Brain microvascular endothelial cell (primary cell): ENCODE measurements at regions not wholly inside any gene's neighbourhood (a gene's known extent, or its start where the extent isn't known, plus 50 kb on each side); places are given as distances from the start of the nearest gene placed in this dataset.

Experiments used
- DNase-seq: peaks from one replicate; pipeline ENCODE4 v3.0.0-alpha.2; 2020
- H3K27ac ChIP-seq: fragments of 250-450 bp; sonication (Bioruptor Pico); 2 replicates; pipeline ENCODE4 v1.5.1; 2020; ENCODE audit warnings: mild to moderate bottlenecking, moderate library complexity
- H3K27me3 ChIP-seq: fragments of 250-450 bp; sonication (Bioruptor Pico); replicated peaks from 2 replicates; pipeline ENCODE4 v1.5.1; 2020; ENCODE audit warnings: mild to moderate bottlenecking
- H3K36me3 ChIP-seq: fragments of 250-450 bp; sonication (Bioruptor Pico); replicated peaks from 2 replicates; pipeline ENCODE4 v1.5.1; 2020; ENCODE audit warnings: mild to moderate bottlenecking
- H3K4me3 ChIP-seq: 2 replicates; pipeline ENCODE4 v1.5.1; 2011; ENCODE audit warnings: low read depth, mild to moderate bottlenecking, control low read depth, low read length, moderate library complexity
- in situ Hi-C: cut with HindIII; loops from 2 replicates; pipeline ENCODE4 v1.10.0; 2017; ENCODE audit warnings: low sequenced_read_pairs, low pct_ligation_motif_present
- TF ChIP-seq, protein P1 (sequence below): IDR thresholded peaks from 2 replicates; pipeline ENCODE4 v1.5.1; 2011; ENCODE audit warnings: low read depth, mild to moderate bottlenecking, moderate library complexity, low read length, control low read depth, inconsistent platforms; ENCODE audit errors: missing control alignments

DNA sequence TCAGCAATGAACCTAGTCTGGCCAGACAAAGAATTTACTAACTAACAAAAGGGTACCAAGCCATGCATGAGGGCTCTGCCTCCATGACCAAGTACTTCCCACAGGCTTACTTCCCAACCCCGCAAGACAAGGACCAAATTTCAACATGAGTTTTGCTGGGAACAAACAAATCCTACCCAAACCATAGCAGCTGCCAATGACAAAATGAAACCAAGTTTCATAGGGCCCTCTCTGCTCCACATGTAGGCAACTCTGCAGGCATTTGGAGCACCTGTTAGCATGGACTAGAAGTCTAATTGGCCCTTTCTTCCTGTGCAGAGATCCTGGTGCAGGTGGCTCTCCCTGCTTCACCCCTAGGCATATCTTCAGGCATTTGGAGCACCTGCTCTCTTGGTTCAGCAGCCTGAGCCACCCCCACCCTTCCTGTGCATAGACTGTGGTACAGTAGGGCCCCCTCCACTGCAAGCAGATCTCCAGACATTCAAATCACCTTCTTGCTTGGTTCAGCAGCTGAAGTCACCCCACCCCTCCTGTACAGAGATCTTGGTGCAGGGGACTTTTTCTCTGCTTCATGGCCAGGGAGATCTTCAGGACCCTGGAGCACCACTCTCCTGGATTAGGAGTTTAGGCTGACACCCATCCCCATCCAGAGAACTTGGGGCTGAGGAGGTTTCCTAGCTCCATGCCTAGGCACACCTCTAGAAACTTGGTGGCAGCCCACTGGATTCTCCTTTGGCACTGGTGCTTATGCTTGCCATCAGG is 308.7 kb downstream of the RPAP3 start:
- Histone ChIP-seq H3K27me3 (no peaks in the 10 kb centered on the region), H3K27ac (no peak overlapping the region), H3K4me3 (no peak overlapping the region), H3K36me3 (no peaks in the 10 kb centered on the region)
- DNase-seq = no peak
- TF ChIP-seq, protein P1, sequence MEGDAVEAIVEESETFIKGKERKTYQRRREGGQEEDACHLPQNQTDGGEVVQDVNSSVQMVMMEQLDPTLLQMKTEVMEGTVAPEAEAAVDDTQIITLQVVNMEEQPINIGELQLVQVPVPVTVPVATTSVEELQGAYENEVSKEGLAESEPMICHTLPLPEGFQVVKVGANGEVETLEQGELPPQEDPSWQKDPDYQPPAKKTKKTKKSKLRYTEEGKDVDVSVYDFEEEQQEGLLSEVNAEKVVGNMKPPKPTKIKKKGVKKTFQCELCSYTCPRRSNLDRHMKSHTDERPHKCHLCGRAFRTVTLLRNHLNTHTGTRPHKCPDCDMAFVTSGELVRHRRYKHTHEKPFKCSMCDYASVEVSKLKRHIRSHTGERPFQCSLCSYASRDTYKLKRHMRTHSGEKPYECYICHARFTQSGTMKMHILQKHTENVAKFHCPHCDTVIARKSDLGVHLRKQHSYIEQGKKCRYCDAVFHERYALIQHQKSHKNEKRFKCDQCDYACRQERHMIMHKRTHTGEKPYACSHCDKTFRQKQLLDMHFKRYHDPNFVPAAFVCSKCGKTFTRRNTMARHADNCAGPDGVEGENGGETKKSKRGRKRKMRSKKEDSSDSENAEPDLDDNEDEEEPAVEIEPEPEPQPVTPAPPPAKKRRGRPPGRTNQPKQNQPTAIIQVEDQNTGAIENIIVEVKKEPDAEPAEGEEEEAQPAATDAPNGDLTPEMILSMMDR = no peak
- in situ Hi-C loops = no loop called here

DNA sequence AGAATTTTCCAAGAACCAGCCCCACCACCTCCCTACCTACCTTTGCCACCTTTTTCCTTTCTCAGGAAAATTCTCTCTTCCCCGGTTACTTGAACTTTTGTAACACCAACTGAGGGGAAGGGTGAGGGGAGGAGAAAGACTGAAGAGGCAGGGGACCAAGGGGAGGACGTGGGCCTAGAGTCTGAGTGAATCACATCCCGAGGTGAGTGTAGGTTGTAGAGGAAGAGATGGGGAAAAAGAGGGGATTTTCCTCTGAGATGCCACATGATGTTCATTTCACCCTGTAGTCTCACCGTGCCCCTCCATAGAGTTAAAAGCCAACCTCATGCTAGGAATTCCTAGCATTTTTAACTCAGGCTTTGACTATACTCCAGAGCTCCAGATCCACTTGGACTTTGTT is 311.8 kb downstream of the RPAP3 start:
- Histone ChIP-seq H3K36me3 (no peaks in the 10 kb centered on the region), H3K4me3 (no peak overlapping the region), H3K27ac (no peak overlapping the region), H3K27me3 (no peaks in the 10 kb centered on the region)
- in situ Hi-C loops = no loop called here
- TF ChIP-seq, protein P1 = no peak
- DNase-seq = no peak

DNA sequence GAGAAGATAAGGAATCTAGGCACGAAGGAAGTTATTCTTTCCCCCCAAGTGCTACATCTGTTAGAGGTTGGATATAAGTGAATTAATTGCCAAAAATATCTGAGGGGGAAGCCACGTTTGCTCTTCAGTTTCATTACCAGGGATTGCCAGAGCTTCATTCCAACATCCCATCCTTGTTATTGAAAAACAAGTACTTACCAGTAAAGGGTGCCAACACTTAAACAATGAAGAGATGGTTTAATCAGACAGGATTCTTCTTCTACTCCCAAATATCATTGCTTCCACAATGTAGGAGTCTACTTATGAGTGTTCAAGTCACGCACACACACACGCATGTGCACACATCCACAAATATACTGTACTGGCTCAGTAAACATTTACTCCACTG is 312.4 kb downstream of the RPAP3 start:
- H3K36me3 ChIP-seq = no peaks in the 10 kb centered on the region
- H3K4me3 ChIP-seq = no peak overlapping the region
- DNase-seq = no peak
- in situ Hi-C loops = no loop called here
- H3K27me3 ChIP-seq = no peaks in the 10 kb centered on the region
- peak overlapping the region; percentile 2 for H3K27ac ChIP-seq
- TF ChIP-seq, protein P1 = no peak

DNA sequence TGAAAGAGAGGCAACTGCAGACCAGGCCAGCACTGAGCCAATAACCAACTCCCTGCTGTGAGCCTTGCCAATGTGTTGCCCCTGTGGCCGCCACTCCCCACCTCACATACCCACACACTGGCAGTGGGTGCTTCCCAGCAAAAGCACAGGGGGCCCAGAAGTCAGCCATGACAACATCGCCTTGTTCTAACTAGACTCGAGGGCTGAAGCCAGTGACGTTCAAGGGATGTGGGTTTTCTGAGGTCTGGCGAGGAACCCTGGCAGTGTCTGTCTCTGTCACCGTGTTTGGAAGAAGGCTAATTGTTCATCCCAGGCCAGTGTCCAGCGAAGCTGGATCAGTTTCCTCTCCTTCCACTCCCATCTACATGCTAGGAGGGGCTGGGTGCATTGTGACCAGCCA is 311.8 kb upstream of the AMIGO2 start:
- no peak for DNase-seq
- TF ChIP-seq, protein P1 = no peak
- no peak overlapping the region for H3K4me3 ChIP-seq
- no peak overlapping the region for H3K27ac ChIP-seq
- in situ Hi-C loops = no loop called here
- no peaks in the 10 kb centered on the region for H3K27me3 ChIP-seq
- no peaks in the 10 kb centered on the region for H3K36me3 ChIP-seq

DNA sequence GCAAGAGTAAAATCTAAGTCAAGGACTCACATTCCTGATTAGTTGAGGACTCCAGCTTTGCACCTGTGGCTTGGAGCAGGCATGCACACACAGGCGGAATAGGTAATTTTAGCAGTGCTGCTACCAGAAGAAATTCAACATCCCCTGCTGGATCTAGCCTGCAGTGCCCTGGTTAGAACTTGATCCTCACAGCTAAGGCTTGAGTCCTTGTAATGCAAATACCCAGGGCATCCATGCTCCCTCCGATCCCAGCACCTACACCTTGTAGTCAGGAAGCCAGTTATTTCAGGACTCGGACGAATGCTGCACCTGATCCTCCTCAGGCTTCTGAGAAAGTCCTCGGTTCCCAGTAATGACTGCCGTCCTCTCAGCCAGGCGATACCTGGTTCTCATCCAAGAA is 309.0 kb upstream of the AMIGO2 start:
- in situ Hi-C loops = no loop called here
- TF ChIP-seq, protein P1 = no peak
- H3K4me3 ChIP-seq = no peak overlapping the region
- H3K27ac ChIP-seq = no peak overlapping the region
- no peaks in the 10 kb centered on the region for H3K36me3 ChIP-seq
- no peak for DNase-seq
- H3K27me3 ChIP-seq = no peaks in the 10 kb centered on the region

DNA sequence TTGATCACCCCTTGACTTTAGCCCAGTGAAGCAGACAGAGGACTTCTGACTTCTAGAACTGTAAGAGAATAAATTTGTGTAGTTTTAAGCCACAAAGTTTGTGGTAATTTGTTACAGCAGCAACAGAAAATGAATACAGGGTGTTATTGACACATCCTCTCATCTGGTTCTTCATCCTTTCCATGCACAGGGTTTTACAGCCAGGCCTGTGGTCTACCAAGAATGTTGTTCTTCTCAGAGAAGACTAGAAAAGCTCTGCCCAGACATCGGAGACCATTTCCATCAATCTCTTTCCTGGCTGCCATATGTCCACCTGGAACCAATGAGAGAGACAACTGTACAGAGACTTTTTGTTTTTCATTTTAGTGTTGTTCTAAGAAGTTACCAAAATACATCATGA is 308.2 kb upstream of the AMIGO2 start:
- Histone ChIP-seq H3K36me3 (no peaks in the 10 kb centered on the region), H3K27ac (no peak overlapping the region), H3K4me3 (no peak overlapping the region), H3K27me3 (no peaks in the 10 kb centered on the region)
- TF ChIP-seq, protein P1 = no peak
- DNase-seq = no peak
- in situ Hi-C loops = no loop called here
